ENCODE measurements at regions not wholly inside any gene's neighbourhood (a gene's known extent, or its start where the extent isn't known, plus 50 kb on each side); places are given as distances from the start of the nearest gene placed in this dataset.

DNA sequence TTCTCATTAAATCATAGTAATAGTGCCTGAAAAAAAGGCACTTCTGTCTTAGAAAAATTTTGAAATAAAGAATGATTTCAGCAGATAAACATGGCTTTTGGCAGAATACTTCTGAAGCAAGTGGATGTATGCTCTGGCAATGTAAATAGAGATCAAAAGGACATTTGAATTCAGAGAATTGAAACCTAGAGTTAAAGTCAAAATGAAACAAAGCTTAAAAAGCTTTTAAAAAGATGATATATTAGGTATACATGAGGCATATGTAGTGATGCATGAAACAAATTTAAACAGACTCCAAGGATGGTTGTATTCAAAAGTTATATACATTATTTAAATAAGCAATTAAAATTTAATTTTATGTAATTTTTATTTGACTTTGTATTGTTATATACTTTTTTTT lies 1344.5 kb upstream of the TMEFF2 start:
- Histone ChIP-seq H3K79me2 (ENCODE audit: control insufficient read depth, insufficient read depth, low read length) (no peaks in the 10 kb centered on the region), H4K20me1 (replicated peaks; ENCODE audit: control insufficient read depth, extremely low read depth, insufficient read depth, low read length) (no peaks in the 10 kb centered on the region), H3K27ac (ENCODE audit: insufficient read depth, low read depth, low read length) (no peak overlapping the region), H3K4me3 (replicated peaks in 1 of 3; ENCODE audit: insufficient read depth in 1 of 3, low read depth in 1 of 3, low read length in 3 of 3) (no peak overlapping the region), H3K9me1 (replicated peaks; ENCODE audit: control insufficient read depth, extremely low read depth, insufficient read depth, low read length) (no peaks in the 10 kb centered on the region), H3K9me3 (replicated peaks; ENCODE audit: control insufficient read depth, insufficient read depth, low read length) (no peaks in the 10 kb centered on the region), H3K36me3 (ENCODE audit: control insufficient read depth in 2 of 2, extremely low read depth in 1 of 2, insufficient read depth in 2 of 2, low read length in 2 of 2) (no peaks in the 10 kb centered on the region), H2AFZ (ENCODE audit: low read depth, low read length) (no peak overlapping the region), H3K4me1 (ENCODE audit: control insufficient read depth, extremely low read depth, insufficient read depth, low read length) (no peaks in the 10 kb centered on the region), H3K27me3 (ENCODE audit: control insufficient read depth in 2 of 2, insufficient read depth in 2 of 2, low read length in 2 of 2) (no peaks in the 10 kb centered on the region), H3K4me2 (ENCODE audit: insufficient read depth, low read length) (no peak overlapping the region), H3K9ac (replicated peaks; ENCODE audit: extremely low read depth, insufficient read depth, low read length) (no peak overlapping the region)
- FAIRE-seq (no peak), DNase-seq (ENCODE audit: low read depth, low spot score) (no peak)
- intact Hi-C loops (cut with micrococcal nuclease) (no loop called here), dilution Hi-C loops (cut with MboI; ENCODE audit: extremely low pct_ligation_motif_present, low sequenced_read_pairs) (no loop called here)
- ChIA-PET POLR2A (no interaction called here), CTCF (no interaction called here)
- TF ChIP-seq POLR2A (IDR thresholded peaks at IDR 0.05; ENCODE audit: low read depth, low read length) (no peak), MAX (IDR thresholded peaks at IDR 0.05; ENCODE audit: insufficient read depth, insufficient read length) (no peak), JUN (IDR thresholded peaks at IDR 0.05; ENCODE audit: borderline replicate concordance, insufficient read depth, insufficient read length, low read depth) (no peak), EZH2 (IDR thresholded peaks at IDR 0.05; ENCODE audit: borderline replicate concordance, low read depth, low read length, severe bottlenecking) (no peak), GATA2 (IDR thresholded peaks at IDR 0.05; ENCODE audit: insufficient read depth, insufficient read length, low read depth, low read length) (no peak), POLR2AphosphoS5 (IDR thresholded peaks at IDR 0.05; ENCODE audit: insufficient read depth, low read depth, low read length) (no peak), CTCF (IDR thresholded peaks at IDR 0.05; ENCODE audit: extremely low read depth in 1 of 2, insufficient read depth in 1 of 2, low read depth in 1 of 2, low read length in 2 of 2) (no peak), MYC (IDR thresholded peaks at IDR 0.05; ENCODE audit: low read depth, low read length) (no peak), FOS (IDR thresholded peaks at IDR 0.05; ENCODE audit: borderline replicate concordance, insufficient read depth, low read length) (no peak)
- BruUV-seq (replicated peaks): no TSS peak

Measured in endothelial cell of umbilical vein (primary cell).